ENCODE measurements at regions not wholly inside any gene's neighbourhood (a gene's known extent, or its start where the extent isn't known, plus 50 kb on each side); places are given as distances from the start of the nearest gene placed in this dataset.
A peak's percentile ranks its signal among the peaks of the same experiment; 100 is the strongest.
"Not testable (repeated sequence)": the region's sequence is repeated elsewhere in the genome, so short reads cannot be mapped to it uniquely, and the experiment has no call there.

DNA sequence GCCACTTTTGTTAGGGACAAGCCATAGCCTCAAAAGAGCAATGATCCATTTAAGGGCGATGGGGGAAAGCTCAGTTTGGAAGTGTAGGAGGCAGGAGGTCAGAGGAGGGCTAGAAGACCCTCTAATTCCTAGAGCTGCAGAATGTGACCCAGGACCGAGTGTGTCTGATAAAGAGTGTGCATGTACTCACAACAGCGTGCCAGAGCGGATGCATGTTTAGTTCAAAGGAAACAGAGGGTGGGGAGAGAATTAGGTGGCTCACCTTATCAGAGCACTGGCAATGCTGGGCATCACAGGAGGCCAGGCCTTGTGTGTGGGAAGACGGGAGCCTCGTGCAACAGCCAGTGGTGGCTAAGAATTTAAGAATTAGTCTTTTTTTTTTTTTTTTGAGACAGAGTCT is 133.9 kb upstream of the COBL start:
- DNase-seq (ENCODE audit: low read depth): no peak

DNA sequence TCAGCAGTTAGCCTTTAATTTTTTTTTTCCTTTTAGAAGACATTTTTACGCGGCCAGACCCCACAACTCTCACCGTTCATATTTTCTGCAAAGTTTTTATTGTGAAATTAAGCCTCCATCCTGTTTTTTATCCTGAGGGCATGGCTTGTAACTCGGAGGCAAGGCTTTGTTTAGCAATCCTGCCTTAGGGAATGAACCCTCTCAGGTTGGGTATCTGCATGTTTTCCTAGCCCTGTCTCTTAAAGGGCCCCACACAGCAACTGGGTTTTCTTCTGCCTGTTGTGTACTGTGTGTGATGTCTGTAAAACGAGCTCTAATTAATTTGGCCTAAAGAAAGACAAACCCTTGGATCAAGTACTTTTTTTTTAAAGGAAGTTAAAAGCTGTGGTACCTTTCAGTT is 130.2 kb upstream of the COBL start:
- no peak for DNase-seq (ENCODE audit: low read depth)

DNA sequence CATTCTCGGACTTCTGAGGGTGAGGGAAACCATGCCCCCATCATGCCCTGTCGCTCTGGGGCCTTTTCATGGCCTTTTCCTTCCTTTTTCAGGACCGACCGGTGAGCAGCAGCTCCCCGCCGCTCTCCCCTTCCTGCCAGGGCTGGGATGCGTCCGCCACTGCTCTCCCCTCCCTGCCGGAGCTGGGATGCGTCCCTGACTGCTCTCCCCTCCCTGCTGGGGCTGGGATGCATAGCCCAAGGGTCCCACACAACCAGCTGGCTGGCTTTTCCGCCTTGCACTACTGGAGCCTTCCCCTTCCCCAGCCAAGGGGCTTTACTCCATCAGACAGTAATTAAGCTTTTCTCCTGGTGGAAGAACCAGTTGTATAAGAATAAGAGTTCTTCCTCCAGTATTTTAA is 129.7 kb upstream of the COBL start:
- no peak for DNase-seq (ENCODE audit: low read depth)

DNA sequence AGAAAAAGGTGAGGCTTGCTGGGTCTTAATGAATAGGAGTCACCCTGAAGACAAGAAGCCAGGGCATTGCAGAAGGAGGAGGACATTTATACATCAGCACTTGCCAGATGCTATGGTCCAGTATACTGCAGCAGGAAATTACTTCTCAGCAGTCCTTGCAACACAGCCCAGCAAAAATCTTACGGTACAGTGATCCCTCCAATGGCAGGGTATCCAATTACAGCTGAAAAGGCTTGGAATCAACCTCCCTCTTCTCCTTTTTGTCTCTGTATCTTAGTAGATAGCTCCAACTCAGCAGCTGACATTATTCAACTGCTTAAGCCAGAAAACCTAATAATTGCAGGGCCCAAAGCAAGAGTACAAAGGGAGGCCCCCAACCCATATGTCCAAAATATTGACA is 128.3 kb upstream of the COBL start:
- DNase-seq (ENCODE audit: low read depth): no peak

DNA sequence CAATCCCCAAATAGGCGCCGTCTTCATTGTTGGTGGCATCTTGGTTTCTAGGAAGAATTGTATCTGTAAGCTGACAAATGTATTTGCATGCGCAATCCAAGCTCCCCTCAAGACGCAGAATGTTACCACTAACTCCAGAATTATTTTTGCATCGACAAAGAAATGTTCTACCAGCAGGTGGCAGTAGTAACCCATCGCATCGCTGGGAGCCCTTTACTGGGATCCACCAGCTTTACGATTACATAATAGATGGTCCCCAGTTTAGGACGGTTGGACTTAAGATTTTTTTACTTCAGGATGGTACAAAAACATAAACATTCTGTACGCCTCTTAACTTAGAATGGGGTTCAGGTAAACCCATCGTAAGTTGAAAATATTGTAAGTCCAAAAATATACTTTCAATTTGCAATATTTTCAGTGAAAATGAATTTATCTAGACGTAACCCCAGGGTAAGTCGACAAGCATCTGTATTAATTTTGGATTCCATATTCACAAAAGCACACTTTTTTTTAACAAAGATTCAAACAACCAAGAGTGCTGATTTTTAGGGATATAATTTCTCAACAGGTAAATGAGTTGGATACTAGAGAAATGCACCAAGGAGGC is 114.0 kb upstream of the COBL start:
- DNase-seq (ENCODE audit: low read depth): peak; percentile 12

DNA sequence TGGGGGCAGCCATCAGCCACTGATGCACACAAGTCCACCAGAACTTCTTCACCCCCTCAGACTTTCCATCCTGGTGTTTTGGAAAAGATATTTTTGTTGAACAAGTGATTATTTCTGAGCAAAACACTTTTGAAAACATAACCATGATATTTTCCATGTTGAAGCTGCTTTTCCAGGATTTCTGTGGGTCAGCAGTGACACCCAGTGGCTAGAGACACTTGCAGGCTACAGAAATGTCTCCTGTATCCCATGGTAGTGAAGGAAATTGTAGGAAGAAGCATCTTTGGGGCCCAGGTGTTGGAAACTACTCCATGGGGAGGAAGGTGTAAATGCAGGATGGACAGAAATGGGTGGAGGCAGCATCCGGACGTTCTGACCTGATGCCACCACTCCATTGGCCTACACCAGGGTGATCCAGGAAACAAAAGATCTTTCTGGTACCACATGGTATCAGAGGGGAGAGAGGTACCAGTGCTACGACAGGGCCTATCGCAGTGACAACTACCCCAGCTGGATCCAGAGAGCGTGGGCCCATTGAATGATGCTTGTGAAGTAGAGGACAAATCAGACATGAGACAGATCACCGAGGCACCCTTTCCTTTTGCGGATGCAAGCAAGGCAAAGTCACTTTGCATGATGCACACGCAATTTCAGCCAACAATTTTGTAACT is 111.7 kb upstream of the COBL start:
- no peak for DNase-seq (ENCODE audit: low read depth)

DNA sequence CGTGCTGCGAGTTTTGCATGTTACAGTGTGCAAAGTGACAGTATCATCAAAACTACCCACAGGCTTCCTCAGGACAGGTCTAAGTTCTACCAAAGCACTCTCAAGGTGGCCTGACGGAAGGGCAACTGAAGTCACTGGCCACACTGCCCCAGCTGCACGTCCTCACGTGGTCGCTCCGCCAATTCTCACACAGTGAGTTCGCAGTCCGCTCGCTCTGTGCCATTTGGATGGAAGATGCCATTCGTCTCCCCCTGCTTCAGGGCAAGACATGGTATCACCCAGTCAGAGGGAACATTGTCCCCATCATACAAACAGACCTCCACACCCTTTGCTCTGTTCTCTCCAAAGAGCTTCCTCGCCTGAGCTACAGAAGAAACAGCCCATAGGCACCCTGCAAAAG is 109.6 kb upstream of the COBL start:
- no peak for DNase-seq (ENCODE audit: low read depth)

DNA sequence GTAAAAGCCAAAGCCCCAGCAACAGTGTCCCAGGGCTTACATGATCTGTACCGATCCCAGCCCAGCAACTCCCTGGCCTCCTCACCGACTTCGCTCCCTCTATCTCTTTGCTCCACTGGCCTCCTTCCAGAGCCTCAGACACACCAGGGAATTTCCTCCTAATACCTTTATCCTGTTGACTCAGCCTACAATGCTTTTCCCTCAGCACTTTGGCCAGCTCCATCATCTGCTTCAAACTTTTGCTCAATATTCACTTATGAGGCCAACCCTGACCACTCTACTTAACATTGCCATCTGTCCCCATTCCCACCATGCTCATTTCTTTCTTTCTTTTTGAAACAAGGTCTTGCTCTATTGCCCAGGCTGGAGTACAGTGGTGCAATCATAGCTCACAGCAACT is 93.3 kb upstream of the COBL start:
- not testable (repeated sequence) for DNase-seq (ENCODE audit: low read depth)

DNA sequence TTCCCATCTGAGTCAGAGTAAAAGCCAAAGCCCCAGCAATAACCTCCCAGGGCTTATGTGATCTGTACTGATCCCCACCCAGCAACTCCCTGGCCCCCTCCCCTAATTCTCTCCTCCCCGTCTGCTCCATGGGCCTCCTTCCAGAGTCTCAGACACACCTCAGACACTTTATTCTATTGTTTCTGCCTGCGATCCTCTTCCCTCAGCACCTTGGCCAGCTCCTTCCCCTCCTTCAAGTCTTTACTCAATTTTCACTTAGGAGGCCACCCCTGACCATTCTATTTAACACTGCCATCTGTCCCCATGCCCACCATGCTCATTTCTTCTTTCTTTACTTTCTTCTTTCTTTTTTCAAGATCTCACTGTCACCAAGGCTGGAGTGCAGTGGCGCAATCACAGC is 81.0 kb upstream of the COBL start:
- not testable (repeated sequence) for DNase-seq (ENCODE audit: low read depth)

DNA sequence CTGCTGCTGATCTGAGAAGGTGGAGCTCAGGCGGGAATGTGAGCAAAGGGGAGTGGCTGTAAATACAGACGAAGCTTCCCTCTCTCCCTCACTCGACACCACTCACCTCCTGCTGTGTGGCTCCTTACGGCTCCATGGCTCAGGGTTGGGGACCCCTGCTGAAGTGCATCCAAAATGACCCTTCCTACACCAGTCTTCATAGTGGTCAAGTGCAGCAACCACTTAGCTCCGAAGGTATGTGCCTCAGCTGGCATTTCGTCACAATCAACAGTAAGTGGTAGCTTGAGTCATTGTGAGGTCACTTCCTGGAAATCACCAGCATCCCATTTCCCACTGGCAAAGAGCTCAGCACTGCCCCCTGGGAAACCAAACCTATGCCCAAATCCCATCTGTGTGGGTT is 76.4 kb upstream of the COBL start:
- DNase-seq (ENCODE audit: low read depth): not testable (repeated sequence)

DNA sequence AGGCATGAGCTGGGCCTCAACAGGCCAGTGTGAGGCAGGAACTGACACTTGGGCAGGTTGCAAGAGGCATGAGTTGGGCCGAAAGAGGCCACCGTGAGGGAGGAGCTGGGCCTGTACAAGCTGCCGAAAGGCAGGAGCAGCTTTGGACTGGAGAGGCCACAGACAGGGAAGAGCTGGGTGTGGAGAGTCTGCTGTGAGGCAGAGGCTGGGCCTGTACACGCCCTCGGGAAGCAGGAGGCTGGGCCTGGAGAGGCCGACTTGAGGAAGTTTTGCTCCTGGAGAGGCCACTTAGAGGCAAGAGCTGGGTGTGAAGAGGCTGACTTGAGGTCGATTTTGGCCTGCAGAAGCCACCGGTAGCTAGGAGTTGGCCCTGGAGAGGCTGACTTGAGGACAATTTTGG is 73.3 kb upstream of the COBL start:
- DNase-seq (ENCODE audit: low read depth): not testable (repeated sequence)

DNA sequence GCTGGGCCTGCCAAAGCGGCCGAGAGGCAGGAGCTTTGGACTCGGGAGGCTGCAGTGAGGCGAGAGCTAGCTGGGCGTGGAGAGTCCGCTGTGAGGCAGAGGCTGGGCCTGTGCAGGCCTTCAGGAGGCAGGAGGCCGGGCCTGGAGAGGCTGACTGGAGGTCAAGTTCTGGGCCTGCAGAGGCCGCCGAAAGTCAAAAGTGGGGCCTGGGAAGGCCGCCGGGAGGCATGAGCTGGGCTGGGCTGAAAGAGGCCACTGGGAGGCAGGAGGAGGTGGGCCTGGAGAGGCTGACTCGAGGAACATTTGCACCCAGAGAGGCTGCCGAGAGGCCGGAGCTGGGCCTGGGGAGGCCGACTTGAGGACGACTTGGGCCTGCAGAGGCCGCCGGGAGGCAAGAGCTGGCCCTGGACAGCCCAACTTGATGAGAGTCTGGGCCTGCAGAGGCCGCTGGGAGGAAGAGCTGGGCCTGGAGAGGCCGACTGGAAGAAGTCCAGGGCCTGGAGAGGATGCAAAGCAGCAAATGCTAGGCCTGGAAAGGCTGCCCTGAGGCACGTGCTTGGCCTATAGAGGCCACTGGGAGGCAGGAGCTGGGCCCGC is 72.7 kb upstream of the COBL start:
- not testable (repeated sequence) for DNase-seq (ENCODE audit: low read depth)

DNA sequence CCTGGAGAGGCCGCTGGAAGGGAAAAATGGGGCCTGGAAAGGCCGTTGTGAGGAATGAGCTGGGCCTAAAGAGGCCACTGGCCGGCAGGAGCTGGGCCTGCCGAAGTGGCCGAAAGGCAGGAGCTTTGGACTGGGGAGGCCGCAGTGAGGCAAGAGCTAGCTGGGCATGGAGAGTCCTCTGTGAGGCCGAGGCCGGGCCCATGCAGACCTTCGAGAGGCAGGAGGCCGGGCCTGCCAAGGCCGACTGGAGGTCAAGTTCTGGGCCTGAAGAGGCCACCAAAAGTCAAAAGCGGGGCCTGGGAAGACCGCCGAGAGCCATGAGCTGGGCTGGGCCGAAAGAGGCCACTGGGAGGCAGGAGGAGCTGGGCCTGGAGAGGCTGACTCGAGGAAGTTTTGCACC is 71.6 kb upstream of the COBL start:
- not testable (repeated sequence) for DNase-seq (ENCODE audit: low read depth)

DNA sequence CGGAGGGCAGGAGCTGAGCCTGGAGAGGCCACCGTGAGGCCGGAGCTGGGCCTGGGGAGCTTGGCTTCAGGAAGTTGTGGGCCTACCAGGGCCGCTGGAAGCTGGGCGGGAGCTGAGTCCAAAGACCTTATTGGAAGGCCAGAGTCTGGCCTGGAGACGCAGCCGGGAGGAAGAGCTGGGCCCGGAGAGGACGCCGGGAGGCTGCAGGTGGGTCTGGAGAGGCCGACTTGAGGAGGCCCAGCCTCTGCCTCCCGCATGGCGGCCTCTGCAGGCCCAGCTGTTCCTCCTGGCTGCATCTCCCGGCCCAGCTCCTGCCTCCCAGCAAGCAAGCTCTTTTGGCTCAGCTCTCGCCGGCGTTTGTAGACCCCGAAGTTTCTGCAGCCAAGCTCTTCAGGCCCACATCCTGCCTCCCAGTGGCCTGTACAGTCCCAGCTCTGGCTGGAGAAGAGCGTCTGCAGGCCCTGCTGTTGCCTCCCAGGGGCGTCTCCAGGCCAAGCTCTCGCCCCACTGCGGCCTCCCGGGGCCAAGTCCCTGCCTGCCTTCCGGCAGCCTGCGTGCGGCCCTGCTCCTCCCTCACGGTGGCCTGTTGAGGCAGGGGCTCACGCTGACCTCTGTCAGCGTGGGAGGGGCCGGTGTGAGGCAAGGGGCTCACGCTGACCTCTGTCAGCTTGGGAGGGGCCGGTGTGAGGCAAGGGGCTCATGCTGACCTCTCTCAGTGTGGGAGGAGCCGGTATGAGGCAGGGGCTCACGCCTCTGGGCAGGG is 70.4 kb upstream of the COBL start:
- not testable (repeated sequence) for DNase-seq (ENCODE audit: low read depth)

DNA sequence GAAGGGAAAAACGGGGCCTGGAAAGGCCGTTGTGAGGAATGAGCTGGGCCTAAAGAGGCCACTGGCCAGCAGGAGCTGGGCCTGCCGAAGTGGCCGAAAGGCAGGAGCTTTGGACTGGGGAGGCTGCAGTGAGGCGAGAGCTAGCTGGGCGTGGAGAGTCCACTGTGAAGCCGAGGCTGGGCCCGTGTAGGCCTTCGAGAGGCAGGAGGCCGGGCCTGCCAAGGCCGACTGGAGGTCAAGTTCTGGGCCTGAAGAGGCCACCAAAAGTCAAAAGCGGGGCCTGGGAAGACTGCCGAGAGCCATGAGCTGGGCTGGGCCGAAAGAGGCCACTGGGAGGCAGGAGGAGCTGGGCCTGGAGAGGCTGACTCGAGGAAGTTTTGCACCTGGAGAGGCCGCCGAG is 69.6 kb upstream of the COBL start:
- DNase-seq (ENCODE audit: low read depth): not testable (repeated sequence)

DNA sequence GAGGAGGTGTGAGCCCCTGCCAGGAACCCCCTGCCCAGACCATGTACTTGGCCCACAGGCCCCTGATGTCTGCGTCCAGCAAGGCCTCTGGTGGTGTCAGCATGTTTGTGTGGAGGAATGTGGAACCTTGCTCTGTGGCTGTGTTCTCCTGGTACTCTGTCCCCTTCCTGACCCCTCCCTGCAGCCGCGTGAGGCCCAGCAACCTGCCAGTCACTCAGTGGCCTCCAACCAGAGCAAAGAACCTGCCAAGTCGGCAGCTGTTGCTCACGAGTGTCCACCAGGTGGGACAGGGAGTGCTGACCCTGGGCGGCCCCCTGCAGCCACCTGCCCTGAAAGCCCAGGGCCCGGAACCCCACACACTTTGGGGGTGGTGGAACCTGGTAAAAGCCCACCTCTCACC is 65.6 kb upstream of the COBL start:
- not testable (repeated sequence) for DNase-seq (ENCODE audit: low read depth)

DNA sequence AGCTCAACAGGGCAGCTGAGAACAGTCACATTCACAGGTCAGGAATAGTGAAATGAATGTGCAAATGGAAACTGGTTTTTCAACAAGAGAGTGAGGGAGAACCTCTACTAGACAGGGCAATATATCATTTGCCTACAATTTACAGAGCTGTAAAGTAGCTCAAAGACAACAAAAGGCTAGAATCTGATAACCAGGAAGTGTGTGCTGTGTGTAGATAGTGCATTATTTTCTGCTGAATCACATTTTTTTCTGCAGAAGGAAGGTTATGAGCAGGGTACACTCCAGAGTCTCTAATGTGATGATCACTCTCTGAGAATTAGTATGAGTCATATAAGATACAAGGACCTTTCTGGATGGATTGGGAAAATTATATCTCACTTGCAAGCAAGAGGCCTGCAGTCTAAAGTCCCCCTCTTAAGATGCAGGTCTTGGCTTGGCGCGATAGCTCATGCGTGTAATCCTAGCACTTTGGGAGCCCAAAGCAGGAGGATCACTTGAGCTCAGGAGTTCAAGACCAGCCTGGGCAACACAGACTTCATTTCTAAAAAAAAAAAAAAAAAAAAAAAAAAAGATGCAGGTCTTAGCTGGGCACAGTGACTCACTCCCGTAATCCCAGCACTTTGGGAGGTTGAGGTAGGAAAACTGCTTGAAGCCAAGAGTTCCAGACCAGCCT is 59.9 kb upstream of the COBL start:
- peak; percentile 11 for DNase-seq (ENCODE audit: low read depth)

DNA sequence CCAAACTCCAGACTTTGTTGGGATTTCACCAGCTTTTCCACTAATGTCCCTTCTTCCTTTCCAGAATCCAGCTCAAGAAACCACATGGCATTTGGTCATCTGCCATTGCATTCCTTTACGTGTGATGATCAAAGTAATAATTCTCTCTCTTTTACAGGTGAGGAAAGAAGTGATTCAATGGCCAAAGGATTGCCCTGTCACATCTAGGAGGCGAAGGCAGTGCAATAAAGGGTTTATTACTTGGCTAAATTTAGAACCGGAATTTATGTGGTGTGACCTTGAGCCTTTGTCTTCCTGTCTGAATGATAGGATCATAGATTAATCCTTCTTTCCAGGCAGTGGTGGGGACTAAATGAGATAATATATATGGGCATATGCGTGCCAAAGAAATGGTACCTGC is 58.3 kb upstream of the COBL start:
- DNase-seq (ENCODE audit: low read depth): no peak

DNA sequence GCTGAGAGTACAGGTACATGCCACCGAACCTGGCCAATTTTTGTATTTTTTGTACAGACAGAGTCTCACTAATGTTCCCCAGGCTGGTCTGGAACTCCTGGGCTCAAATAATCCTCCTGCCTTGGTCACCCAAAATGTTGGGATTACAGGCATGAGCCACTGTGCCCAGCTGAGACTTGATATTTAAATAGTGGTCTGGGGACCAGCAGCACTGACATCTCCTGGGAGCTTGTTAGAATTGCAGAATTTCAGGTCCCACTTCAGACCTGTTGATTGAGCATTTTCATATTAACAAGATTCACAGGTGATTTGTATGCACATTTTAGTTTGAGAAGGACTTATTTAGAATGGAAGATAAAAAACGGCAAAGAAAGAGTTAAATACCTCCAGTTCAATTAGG is 57.0 kb upstream of the COBL start:
- DNase-seq (ENCODE audit: low read depth): not testable (repeated sequence)

DNA sequence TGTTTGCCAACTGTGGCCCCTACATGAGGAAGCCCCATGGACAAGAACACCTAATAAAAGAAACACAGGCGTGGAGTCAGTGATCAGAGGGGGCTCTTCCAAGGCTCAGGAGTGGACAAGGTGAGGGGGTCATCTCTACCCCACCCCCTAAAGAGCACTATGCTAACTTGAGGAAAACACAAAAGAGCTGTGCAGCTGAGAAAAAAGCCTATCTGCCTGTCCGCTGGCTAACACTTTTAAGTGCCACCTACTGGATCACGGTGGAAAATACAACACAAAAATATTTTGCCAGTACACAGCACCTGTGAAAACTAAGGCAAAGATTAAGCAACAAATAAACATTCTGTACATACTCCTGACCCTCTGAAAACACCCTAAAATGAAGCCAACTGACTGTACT is 53.1 kb upstream of the COBL start:
- DNase-seq (ENCODE audit: low read depth): no peak

DNA sequence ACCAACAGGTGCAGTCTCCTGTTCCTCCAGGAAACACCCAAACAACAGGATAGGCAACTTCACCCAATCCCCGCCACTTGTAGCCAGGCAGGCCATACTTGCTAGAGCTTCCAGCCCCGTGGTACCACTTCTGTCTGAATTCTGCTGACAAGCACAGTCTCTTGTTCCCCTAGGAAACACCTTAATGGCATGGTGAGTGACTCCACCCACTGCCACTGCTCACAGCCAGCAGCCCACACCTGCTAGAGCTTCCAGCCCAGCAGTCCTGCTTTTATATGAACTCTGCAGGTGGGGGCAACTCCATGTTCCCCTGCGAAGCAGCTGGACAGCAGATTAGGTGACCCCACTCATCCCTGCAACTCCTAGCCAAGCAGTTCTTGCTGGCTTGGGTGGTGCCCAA is 52.6 kb upstream of the COBL start:
- DNase-seq (ENCODE audit: low read depth): not testable (repeated sequence)

DNA sequence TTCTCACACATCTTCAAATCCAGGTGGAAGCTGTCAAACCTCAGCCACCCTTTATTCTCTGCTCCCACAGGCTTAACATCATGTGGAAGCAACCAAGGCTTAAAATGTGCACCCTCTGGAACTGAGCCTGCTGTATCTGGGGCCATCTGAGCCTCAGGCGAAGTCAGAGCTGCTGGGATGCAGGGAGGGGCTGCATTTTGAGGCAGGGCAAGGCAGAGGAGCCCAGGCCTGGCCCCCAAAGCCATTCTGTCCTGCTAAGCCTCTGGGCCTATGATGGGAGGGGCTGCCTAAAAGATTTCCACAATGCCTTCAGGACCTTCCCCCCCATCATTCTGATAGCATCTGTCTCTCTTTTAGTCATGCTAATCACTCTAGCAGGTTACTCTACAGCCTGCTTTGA is 51.7 kb upstream of the COBL start:
- DNase-seq (ENCODE audit: low read depth): no peak

DNA sequence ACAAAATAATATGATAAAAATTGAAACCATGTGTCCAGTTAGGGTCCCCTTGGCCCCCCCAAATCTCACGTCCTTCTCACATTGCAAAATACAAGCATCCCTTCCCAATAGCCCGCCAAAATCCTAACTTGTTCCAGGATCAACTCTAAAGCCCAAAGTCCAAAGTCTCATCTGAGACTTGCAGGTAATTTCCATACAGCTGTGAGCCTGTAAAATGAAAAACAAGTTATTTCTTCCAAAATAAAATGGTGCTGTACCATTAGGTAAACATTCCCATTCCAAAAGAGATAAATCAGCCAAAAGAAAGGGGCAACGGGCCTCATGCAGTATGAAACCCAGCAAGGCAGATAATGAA is 51.0 kb upstream of the COBL start:
- DNase-seq (ENCODE audit: low read depth): no peak
